GM12872 (cell line): ENCODE measurements at regions not wholly inside any gene's neighbourhood (a gene's known extent, or its start where the extent isn't known, plus 50 kb on each side); places are given as distances from the start of the nearest gene placed in this dataset.

Source experiments
- CTCF ChIP-seq: IDR thresholded peaks from 3 replicates; pipeline ENCODE4 v1.5.1; 2011; ENCODE audit warnings: low read depth, mild to moderate bottlenecking, low read length, moderate library complexity; ENCODE audit not compliant: insufficient read depth

- TF ChIP-seq CTCF: no peak
Observed at GRCh38 chr12:20300457-20300856, 67.9 kb upstream of the PDE3A start.

DNA sequence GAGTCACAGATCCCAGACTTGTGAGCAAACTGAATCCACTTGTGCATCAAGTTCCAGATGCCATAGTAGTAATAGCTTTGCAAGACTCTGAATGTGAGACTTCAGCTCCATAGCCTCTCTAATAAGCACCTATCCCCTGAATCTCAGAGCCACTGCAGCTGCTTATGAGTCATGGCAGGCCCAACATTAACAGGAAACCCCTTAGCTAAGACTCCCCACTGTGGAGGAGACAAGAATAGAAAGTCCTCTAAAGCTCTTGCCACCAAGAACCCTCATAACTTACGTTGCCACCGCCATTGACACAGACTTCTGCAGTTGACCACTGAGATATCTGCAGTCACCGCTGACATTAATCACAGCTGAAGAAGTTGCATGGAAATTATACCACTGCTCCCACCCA is 62.9 kb upstream of the PDE3A start:
- TF ChIP-seq CTCF: no peak

- no peak for TF ChIP-seq CTCF
Observed at GRCh38 chr12:20309504-20310148, 58.7 kb upstream of the PDE3A start.

GRCh38 chr12:20314328-20314727 is 54.0 kb upstream of the PDE3A start:
- TF ChIP-seq CTCF: no peak

GRCh38 chr12:20317554-20317953 is 50.8 kb upstream of the PDE3A start:
- TF ChIP-seq CTCF: no peak
